ENCODE measurements at regions not wholly inside any gene's neighbourhood (a gene's known extent, or its start where the extent isn't known, plus 50 kb on each side); places are given as distances from the start of the nearest gene placed in this dataset.

DNA sequence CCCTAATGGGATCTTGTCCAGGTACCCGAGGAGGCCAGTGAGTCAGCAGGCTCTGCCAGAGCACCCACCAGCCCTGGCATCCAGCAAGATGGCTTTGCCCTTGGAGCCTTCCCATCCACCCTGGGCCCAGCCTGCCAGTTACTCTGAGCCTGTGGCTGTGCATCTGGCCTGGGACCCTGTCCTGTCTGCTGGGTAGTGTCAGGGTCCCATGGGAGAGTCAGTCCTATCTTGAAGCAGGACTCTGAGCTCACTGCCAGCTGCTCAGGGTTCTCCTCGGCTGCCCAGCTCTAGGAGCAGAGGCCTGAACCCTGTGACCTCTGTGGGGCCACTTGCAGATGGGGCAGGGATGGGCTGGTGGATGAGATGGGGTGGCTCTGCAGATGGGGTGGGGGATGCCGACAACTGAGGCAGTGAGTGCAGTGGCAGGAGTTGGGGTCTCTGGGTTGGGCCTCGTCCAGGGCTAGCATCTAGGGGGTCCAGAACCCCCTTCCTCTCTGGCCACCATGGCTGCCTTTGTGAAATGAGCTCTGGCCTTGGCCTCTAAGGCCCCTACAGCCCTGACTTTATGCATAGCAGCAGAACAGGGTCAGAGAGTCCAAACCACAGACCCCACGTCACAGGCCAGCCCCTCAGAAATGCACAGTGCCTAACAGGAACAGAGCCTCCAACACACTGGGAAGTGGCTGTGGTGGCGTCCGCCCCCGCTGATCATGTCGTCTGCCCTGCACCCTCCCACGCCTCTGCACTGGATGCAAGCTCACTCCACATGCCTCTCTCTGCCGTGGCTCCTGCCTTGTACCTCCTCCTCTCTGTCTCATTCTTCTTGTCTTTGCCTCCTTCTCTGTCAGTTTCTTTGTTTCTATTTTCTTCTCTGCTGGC is 88.1 kb upstream of the RET start:
- TF ChIP-seq SUZ12 (IDR thresholded peaks at IDR 0.05; ENCODE audit: unreplicated experiment) (no peak), YY1 (IDR thresholded peaks at IDR 0.05; ENCODE audit: low read depth, low read length) (no peak), RAD21 (IDR thresholded peaks at IDR 0.05; ENCODE audit: insufficient read depth, low read depth, low read length) (no peak), BHLHE40 (IDR thresholded peaks at IDR 0.05; ENCODE audit: borderline replicate concordance in 1 of 2, low read depth in 2 of 2, low read length in 1 of 2) (no peak), POLR2AphosphoS5 (IDR thresholded peaks at IDR 0.05; ENCODE audit: low read length) (no peak)
- TF ChIP-seq, protein P1, sequence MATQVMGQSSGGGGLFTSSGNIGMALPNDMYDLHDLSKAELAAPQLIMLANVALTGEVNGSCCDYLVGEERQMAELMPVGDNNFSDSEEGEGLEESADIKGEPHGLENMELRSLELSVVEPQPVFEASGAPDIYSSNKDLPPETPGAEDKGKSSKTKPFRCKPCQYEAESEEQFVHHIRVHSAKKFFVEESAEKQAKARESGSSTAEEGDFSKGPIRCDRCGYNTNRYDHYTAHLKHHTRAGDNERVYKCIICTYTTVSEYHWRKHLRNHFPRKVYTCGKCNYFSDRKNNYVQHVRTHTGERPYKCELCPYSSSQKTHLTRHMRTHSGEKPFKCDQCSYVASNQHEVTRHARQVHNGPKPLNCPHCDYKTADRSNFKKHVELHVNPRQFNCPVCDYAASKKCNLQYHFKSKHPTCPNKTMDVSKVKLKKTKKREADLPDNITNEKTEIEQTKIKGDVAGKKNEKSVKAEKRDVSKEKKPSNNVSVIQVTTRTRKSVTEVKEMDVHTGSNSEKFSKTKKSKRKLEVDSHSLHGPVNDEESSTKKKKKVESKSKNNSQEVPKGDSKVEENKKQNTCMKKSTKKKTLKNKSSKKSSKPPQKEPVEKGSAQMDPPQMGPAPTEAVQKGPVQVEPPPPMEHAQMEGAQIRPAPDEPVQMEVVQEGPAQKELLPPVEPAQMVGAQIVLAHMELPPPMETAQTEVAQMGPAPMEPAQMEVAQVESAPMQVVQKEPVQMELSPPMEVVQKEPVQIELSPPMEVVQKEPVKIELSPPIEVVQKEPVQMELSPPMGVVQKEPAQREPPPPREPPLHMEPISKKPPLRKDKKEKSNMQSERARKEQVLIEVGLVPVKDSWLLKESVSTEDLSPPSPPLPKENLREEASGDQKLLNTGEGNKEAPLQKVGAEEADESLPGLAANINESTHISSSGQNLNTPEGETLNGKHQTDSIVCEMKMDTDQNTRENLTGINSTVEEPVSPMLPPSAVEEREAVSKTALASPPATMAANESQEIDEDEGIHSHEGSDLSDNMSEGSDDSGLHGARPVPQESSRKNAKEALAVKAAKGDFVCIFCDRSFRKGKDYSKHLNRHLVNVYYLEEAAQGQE (IDR thresholded peaks at IDR 0.05; ENCODE audit: low read depth, low read length): no peak
- TF ChIP-seq, protein P2, sequence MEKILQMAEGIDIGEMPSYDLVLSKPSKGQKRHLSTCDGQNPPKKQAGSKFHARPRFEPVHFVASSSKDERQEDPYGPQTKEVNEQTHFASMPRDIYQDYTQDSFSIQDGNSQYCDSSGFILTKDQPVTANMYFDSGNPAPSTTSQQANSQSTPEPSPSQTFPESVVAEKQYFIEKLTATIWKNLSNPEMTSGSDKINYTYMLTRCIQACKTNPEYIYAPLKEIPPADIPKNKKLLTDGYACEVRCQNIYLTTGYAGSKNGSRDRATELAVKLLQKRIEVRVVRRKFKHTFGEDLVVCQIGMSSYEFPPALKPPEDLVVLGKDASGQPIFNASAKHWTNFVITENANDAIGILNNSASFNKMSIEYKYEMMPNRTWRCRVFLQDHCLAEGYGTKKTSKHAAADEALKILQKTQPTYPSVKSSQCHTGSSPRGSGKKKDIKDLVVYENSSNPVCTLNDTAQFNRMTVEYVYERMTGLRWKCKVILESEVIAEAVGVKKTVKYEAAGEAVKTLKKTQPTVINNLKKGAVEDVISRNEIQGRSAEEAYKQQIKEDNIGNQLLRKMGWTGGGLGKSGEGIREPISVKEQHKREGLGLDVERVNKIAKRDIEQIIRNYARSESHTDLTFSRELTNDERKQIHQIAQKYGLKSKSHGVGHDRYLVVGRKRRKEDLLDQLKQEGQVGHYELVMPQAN (conservative IDR thresholded peaks at IDR 0.05): no peak

Measured in GM12878 (cell line).